Epidermal melanocyte (primary cell): ENCODE measurements at regions not wholly inside any gene's neighbourhood (a gene's known extent, or its start where the extent isn't known, plus 50 kb on each side); places are given as distances from the start of the nearest gene placed in this dataset.

Source experiments
- DNase-seq: peaks from one replicate; pipeline ENCODE4 v3.0.0; 2011; ENCODE audit warnings: low spot score; ENCODE audit not compliant: insufficient read length

DNA sequence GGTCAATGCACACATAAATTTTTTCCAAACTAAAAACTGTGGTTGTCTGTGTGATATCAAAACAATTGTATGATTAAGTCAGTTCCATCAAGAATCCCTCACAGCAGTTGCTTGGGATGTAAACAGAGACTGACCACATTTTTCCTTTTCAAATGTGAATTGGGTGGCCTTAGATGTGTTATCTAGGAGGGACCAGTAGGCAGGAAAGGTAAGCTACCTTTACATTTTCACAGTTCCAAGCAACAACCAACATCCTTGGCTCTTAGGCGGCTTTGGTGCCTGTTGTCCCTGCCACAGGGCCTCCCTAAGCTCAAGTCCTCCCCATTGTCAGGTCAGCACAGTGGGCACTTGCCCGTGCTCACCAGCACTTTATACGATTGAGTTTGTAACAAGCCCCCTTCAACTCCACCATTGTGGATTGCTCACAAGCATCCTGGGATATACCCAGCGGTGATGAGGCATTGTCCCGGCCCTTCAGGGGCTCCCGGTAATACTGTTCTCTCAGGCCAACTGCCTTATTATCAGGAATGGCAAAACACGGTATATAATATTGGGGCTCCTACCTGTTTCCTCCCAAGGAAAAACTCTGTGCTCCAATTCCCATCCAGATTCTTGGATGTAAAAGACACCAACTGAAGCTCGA lies 114.9 kb upstream of the ANKRD1 start:
- no peak for DNase-seq

DNA sequence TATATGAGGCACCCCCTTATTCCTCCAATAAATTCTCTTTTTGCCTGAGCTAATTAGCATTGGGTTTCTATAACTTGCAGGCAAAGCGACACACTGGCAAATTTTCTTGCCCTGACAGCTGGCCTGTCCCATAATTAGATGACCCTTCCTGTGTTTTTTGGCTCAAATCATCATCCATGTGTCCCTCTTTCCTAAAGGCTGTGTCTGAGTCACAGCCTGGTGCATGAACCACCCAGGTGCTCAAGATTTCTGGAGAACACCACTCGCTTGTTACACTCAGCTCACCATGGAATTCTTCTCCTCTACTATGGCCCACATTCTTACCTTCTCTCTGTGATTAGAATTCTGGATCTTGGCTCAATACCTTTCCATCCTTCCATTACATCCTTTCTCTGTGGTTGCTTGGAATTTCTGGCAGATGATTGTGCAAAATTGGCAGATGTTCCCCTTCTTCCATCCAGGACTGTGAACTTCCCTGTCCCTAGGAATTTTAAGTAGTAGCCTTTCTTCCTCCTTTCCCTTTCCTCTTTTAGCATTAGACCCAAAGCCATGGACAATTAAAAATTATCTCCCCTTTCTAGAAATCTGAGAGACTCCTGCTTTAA lies 116.0 kb upstream of the ANKRD1 start:
- no peak for DNase-seq

DNA sequence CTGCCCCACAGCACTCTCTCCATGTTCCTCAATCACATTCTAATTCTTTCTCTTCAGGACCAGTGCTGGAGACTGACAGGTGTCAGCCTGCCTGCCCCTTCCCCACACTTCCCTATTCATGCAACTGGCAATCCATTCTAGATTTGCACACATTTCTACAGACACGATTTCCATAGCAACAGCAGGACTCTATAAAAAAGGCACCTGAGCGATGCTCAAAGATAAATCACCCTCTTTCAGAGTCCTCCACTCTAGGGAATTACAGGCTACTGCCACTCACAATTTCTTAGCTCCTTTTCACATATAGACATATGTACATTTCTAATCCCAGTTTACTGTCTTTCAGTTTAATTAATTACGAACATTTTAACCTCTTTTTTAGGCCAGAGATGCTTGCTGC lies 118.1 kb upstream of the ANKRD1 start:
- DNase-seq = no peak

DNA sequence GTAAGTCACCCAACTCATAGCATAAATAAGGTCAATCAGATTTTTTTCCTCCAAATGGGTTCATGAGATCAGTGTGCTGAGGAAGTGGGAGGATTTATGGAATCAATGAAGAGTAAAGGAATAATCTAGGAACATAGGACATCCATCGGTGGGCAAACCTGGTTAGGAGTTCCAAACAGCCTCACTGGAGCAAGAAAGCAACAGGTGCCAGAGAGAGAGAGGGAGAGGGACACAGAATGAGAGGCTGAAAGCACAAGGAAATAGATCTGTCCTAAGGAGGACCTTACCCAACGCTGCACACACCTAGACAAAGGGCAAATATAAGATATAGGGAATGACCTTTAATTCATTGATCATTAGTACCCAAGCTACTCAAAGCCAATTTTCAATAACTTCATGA lies 119.5 kb upstream of the ANKRD1 start:
- DNase-seq = no peak

DNA sequence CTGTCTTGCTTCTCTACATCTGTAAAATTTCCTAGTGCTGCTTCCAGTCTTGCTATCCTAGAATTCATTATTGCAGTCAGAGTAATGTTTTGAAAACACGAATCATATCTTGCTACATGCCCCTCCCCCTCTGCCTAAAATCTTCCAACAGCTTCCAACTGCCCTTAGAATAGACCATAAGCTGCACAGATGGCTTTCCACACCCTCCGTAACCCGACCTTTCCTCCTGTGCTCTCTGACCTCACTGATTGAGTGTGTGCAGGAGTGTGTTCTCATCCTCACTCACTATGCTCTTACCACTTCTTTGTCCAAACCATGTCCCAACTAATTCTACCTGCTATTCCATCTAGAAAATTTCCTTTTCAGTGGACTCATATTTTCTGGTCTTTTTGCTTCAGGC lies 121.2 kb upstream of the ANKRD1 start:
- DNase-seq = no peak

DNA sequence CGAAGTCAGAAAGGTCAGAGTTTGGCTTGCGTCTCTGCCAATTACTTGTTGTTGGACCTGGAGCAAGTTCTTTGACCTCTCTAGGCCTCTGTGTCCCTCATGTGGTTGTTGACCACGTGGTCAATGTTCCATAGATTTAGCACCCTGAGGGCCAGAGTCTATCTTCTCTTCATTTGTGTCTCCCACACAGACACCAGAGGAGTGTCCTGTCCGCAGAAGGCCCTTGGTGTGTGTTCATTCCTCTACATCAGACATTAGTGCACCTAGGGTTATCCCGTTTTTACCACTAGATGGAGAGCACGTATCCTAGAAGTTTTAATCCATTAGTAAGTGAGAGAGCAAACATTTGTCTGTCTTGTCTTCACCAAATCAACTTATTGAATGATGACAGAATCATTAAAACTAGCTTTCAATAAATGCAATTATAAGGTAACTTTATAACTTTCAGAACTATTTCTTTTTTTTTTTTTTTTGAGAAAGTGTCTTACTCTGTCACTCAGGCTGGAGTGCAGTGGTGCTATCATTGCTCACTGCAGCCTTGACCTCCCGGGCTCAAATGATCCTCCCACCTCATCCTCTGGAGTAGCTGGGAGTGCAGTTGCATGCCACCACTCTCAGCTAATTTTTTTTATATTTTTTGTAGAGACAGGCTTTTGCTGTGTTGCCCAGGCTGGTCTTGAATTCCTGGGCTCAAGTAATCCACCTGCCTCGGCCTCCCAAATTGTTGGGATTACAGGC lies 122.5 kb upstream of the ANKRD1 start:
- no peak for DNase-seq

DNA sequence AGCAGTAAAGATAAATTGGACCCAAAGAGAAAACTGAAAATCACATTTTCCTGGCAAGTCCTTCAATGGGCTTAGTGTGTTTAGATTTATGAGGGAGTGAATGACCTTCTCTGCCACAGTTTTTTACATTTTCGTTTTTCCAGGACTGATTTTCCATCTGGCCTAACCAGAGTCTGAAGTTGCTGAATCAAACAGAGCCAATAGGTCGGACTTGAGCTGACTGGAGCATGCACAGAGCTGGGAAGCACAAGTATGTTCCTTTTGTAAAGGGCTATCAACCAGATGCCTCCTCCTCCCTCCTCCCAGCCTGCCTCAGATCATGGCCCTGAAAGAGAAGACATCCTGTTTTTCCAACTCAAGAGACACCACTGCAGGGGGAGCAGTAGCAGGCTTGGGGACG lies 126.0 kb upstream of the ANKRD1 start:
- no peak for DNase-seq

DNA sequence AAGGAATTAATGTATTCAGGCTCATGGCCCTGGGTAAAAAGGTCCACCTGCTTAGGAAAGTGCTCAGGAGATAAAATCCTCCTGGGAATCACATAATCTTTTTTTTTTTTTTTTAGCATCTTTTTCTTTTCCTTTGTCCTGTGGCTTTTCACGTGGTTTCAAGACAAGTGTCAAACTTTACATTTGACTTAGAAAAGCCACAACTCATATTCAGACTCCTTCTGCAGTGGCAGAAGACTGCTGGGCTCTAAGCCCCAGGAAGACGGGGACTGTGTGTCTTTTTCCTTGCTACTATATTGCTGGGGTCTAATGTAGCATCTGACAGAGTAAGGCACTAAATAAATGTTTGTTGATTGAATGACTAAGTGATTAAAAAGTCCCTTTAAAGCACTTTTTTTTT lies 127.5 kb upstream of the ANKRD1 start:
- no peak for DNase-seq

DNA sequence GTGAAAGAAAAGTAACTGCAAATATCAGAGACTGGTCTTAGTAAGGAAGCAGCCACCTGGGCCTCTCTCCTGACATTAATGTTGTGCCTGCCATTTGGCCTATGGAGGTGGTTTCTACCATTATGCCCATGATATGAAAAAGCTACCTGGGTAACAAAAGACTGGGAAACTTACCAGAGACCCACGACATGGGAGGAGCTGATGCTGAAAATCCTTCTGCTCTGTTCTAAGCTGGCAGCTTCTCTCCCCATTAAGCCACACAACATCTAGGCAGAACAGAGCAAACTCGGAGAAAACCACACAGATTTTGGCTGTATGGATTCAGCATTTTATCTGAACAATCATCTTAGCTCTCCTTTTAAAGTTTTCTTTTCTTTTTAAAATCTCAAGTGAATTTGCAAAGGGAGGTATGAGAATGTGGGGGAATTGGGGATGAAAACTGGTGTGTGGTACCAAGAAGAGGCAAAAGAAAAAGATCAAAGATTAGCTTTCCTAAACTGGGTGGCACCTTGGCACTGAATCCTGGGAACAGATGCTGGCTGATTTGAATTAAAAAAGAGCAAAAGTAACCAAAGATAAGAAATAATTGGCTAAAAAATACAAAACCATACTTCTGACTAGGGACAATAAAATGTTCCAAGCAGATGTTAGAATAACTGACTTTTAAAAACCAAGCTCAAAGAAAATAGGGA lies 128.6 kb upstream of the ANKRD1 start:
- no peak for DNase-seq

DNA sequence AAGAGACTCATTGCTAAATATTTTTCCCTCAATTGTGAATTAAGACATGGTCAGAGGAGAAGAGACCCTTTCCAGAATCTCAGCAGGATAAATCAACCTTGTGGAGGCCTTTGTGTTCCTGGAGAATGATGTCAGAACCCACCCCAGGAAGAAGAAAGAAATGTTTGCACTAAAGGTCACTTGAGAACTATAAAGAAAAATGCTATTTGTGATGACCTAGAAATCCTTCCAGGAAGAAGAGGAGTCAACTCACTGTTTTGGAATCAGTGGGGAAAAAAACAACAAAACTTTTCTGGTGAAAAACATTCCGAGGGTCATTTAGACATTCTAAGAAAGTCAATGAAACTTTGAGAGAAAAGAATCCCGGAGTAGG lies 129.1 kb upstream of the ANKRD1 start:
- DNase-seq = no peak

DNA sequence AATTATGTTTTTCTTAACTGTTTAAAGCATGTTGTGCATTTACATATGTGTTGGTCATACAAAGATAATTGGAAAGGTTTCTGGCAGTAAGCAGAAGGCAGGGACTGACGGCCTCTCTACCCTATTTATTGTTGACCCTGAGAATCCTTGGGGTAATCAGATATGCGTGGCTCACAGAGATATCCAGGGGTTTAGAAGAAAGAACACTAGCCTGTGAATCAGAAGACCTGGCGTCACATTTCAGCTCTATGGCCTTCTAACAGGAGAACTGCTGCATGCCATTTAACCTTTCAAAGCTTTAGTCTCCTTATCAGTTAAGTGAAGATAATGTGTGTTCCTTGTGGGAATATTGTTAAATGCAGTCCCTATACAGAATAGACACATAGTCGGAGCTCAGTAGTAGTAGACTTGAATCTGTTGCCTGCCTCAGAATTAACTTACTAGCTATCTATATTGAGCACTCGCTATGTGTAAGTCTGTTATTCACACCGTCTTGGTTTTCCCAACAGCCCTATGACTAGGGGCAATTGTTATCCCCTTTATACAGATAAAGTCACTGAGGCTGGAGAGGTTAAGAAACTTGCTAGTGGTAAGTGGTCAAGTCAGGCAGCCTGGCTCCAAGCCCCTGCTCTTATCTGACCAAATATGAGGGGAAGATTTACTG lies 129.6 kb upstream of the ANKRD1 start:
- no peak for DNase-seq

DNA sequence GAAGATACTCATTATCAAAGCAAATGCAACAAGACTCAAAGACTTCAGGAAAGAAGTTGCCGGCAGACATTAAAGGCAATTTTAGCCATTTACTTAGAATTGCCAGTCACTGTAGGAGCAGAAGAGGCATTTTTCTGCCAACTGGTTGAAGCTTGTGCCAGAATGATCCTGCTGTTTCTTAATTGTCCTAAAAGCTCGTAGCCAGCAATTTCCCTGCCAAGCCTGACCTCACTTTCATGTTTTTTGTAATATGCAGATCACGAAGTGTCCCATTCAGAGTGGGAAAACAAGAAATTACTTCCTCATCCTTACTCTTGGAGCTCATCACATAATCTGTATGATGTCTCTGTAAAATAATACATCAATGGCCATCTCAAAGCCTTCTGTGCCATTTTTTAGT lies 130.9 kb upstream of the ANKRD1 start:
- DNase-seq = no peak

DNA sequence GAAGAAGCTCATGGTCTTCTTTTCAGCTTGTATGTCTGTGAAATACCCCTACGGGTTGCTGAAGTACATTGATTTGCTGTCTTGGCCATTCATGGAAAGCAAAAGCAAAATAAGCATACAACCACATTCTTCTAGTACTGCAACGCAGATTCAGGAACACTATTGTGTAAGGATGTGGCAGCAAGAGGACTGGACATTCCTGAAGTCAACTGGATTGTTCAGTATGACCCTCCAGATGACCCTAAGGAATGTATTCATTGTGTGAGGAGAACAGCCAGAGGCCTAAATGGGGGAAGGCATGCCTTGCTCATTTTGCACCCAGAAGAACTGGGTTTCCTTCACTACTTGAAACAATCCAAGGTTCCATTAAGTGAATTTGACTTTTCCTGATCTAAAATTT lies 133.4 kb upstream of the ANKRD1 start:
- DNase-seq = peak; percentile 35

DNA sequence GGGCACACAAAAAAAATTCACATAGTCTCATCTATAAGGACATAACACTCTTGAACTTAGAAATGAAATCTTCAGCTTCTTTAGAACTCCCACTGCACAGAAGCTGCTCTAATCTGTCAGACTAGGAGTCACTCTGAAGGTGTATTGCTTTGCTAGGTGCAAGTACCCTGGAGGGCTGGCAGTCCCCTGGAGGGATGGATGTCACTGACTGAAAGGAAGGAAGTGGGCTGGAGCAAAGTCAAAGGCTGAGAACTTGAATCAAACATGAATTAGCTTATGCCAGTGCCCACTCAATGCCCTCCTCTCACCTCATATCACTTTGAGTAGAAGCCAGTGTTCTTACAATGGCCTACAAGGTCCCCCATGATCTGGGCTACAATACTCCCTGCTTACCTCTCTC lies 140.3 kb upstream of the ANKRD1 start:
- DNase-seq = no peak

DNA sequence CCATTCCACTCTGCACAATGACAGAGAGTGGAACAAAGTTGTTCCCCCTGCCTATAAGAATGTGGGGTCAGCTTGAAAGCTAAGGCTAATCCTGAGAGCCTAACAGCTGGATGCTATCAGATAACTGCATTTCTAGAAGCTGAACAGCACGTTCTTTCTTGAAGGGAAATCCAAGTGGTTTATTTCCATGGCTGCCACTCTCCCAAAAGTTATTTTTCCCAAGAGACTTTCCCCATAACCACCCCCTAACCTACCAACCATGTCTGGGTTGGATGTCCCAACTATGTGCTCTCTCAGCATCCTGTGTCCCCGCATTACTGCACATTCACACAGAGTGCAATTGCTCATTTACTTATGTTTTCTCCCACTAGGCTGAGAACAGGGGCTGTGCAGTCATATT lies 140.7 kb upstream of the ANKRD1 start:
- DNase-seq = no peak

DNA sequence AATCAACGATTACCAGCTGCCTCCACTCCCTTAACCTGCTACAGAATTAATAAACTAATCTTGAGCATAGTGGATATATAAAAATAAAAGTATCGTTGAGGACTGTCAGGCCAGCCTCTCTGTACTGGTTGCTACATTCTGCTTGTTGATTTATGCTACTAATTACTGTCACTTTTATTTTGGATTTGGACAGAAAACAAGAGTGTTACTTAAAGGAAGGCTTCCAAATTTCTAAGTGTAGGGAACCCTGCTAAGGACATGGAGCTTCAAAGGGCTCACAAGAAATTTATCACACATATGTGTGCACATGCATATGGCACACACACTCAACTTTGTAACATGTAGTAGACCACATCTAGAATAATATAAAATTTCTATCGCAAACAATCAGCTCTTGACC lies 141.2 kb upstream of the ANKRD1 start:
- DNase-seq = no peak

DNA sequence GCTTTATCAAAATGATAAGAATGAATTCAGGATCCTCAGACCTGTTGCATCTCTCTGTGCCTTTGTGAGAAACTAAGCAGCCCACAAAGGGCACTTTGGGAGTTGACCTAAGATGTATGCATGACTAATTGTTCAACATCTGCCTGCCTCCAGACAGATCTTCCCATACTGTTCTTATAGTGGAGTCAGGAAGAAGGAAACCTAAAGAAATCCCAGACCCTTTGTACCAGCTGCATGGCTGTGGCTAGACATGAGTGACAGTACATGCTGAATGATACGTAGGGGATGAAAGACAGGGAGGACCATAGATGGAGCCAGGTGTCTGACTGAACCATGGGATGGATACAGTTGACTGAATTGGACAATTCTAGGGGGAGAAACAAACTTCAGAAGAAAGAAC lies 148.7 kb upstream of the PCGF5 start:
- DNase-seq = no peak

DNA sequence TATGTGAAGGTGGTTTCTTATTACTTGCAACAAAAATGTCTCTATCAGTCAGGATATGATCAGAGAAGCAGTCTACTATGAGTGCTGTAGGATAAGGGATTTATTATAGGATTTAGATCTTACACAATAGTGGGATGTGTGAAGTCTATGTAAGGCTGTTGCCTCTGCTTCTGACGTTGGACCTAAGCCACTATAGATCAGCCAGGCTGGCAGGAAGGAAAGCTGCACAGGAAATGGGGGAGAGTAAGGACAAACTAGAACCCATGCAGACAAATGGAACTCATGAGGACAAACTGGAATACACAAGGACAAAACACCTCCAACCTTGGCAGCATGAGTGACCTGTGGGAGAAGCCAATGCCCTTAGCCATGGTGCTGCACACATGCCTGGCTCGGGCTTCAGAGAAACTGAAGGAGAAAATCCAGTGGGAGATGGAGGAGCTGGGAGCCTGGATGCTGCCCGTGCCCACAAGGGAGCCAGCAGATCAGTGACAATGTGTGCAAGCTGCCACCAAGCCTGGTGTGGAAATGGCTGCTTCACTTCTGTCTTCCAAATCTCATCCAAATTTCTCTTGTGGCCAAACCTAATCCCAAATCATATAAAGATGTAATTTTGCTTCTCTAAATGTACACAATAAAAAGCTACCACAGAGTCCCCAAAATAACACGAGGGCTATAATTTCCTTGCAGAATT lies 147.0 kb upstream of the PCGF5 start:
- no peak for DNase-seq

DNA sequence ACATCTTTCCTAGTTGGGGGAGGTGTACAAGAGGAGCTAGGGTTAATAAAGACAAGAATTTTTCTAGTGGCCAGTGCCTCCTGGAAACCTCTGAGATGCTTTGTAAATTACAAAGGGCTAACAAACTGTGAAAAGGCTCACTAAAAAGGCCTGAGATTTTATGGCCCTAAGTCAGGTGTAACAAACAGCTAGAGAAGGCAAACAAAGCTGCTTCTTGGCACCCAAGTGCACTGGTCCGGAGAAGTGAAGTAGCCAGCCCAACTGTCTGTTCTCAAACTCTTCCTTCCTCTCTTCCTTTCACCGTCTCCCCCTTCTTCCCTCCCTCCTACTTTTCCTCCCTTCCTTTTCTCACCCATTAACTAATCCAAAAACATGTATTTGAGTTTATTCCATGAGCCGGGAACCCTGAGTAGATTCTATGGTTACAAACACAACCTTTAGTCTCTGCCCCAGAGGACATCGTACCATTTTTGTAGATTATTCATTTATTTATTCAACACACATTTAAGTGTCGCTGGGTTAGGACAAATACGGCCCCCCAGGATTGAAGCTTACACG lies 143.4 kb upstream of the PCGF5 start:
- DNase-seq = no peak

DNA sequence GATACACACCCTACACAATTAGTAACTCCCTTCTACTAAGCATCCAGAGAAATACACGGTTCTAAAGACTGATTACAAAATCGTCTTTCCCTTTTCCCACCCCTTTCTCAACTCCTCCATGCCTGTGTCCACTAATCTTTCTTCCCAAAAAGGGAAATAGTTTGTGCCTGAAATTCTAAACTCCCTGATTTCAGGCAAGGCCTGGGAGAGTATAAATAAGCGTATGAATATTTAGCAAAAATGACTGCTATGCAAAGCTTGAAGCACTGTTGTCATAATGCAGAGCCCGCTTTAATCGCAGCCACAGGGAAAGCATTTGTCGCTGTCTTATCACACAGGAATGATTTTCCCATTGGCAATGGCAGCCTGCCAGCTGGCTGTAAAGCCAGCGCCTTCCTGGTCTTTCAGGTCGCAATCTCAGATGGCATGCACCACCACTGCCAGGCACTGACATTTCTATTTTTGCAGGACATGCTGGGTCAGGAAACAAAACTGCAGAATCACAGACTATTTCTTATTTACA lies 142.9 kb upstream of the PCGF5 start:
- DNase-seq = no peak

DNA sequence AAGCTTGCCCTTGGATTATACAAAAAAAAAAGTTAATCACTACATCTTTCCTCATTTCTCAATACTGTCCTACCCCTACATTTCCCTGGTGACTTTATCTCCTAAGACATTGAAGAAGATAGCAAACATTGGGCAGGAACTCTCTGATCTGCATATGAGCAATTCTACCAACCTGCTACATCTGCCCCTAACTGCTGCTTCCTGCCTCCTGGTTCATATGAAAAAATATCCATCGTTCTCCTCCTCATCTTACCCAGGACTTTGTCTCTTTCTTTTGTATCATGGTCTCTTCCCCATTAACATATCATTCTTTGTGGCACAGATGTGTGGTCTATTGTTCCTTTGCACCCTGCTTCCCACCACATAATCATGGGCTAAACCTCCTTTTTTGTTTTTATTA lies 139.7 kb upstream of the PCGF5 start:
- DNase-seq = no peak
